GM18499 (cell line): ENCODE measurements at regions not wholly inside any gene's neighbourhood (a gene's known extent, or its start where the extent isn't known, plus 50 kb on each side); places are given as distances from the start of the nearest gene placed in this dataset.

Experiments
- ATAC-seq: cut with Tn5 transposase; IDR thresholded peaks from one replicate; pipeline ENCODE4 v1.9.1; 2021; ENCODE audit warnings: moderate number of reproducible peaks; ENCODE audit not compliant: insufficient read depth, unreplicated experiment

DNA sequence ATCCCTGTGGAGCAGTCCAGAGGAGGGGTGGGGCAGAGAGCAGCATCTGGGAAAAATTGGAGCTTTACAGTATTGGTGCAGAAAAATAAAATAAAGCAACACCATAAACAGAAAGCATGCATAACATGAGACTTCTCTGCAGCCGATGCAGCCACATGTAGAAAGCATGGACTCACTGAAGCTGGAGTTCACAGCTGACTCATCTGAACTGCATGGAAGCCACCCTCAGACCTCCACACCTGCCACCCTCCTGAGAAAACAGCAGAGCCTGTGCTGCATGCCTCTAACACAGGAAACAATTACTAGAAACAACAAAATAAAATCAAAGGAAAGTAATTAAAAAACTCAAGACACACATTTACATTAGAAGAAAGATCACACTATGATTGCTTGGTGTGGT lies 169.4 kb upstream of the ALKAL2 start:
- no peak for ATAC-seq

DNA sequence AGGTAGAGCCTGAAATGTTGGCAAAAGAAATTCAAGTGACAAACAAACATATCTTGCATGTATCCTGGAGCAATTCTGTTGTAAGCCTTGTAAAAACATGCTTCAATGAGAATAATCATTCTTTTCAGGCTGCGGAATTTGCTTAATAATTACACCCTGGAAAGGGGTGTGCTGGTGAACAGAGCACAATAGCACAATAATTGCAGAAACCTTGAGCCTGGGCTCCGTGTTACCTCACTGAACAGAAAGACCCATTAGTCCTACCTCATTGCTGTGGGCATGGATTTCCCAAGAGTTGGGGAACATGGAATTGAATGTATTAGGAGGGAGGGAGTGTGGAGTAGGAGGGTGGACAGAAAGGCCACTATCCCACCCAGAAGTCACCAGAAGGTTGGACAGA lies 168.0 kb upstream of the ALKAL2 start:
- ATAC-seq = no peak

DNA sequence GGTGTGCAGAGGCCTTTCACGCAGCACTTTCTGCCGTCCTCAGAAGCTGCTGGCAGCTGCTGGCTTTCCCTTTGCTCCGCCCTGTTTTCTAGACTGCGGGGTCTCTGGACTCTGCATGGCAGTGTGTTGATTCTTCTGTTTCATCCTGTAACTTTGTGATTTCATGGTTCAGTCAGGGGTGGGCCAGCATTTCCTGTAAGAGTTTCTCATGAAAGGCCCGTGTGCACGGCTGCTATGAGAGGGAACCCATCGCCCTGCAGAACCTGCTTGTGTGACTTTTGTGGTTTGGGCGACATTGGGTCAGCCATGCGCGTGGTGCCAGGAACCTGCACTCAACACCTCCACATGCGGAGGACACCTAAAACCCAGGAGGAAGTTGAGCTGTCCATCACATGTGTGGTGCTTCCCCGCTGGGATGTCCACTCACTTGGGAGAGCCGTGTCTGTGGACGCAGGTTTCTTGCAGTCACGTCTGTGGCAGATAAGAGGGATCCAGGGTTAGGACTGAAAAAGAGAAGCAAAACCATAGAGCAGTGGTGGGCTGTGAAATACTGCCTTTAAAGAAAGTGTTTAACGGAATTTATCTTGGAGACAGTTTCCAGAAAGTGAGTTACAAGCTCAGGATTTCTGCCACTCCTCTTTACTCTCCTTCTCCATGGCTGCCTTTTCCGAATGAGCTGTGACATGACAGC lies 167.3 kb upstream of the ALKAL2 start:
- no peak for ATAC-seq

DNA sequence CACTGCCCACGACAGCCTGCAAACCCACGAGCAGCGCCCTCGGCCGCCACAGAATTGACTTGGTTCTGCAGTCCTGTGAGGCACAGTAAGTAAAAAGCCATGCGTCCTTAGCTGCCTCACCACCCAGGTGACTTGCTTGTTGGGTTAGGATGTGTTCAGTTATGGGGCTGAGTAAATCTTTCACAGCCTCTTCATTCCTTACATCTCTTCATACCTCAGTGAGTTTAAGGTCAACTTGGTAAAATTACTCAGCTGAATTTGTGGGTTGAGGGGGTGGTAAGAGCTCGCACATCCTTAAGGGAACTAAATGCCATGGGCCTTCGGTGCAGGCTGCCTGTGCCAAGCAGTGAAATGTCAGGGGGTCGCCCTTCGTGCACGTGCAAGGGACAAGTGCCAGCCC lies 165.2 kb upstream of the ALKAL2 start:
- ATAC-seq = no peak

DNA sequence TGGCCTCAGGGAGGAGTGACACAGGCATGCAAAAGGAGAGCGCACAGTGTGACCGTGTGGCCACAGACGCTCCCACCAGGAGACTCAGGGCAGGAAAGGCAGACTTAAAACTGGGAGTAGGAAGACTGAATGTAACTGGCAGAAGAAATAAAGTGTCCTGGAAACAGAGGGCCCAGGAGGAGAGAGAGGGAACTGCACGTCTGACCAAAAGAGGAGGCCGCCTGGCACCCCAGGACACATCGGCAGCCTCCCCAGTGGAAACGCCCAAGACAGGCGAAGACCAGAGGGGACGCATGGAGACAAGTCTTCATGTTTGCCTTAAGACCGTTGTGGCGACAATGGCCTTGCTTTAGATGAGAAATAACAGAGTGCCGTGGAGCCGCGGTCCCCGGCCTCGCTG lies 163.6 kb upstream of the ALKAL2 start:
- no peak for ATAC-seq

DNA sequence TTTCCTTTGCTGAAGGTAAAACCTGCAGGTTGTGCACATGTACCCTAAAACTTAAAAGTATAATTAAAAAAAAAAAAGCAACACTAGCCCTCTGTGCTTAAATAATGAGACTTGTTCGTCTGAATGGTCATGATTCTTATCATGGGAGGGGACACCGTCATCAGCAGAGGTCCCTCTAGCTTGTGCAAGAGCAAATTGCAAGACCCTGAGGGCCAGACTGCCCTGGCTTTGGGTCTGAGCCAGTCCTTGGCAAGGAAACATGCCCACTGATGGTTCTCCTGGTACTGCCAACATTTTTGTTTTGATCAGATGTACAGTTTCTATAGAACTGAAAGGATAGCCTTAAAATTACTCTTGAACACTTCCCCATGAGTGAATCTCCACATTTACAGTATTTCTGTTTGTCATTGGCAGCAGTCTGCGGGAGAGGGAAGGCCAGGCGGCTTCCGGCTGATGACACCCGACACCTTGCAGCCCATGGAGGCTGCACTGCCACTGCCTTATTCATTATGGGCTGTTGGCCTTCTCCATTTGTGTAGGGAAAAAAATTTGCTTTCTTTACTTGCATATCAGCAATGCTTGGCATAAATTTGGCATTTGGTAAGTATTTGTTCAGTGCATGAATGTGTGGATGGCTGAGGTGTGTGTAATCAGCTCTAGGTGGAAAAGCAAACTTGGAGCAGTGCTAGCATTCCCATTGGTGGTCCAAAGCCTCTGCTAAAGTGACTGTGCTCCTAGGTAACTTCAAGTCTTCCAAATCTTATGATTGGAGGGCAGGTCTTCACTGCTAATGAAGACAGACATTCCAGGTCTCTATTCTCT lies 161.6 kb upstream of the ALKAL2 start:
- no peak for ATAC-seq

DNA sequence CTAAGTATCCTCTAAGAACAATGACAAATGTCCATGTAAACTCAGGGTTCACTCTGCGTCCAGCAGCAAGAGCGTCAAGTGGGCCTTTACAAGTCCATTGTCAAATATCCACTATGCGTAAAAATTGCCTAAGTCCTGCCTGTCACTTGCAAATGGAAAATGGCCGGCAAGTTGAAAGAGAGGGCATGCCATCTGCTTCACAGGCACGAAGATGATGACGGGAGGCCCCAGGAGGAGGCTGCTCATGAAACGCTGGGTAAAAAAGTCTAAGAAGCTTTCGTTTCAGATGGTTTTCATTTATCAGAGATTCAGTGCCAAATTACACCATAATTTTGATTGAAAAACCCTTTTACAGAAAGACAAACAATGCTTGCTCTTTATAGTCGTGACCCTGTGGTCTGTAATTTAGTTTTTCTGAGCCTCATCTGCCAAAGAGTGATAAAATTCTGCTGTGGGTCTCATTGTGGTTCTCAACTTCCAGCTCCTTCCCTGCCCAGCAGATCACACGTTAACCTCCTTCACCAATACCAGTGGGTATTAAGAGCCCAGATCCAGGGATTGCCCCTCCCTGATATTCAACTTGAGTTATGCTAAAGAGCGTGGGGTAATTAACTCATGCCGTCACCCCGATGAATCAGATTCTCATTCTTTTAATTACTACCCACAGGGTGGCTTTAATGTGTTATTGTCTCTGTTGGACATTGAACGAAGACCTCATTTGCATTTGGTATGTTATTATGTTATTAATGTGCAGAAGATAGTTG lies 160.2 kb upstream of the ALKAL2 start:
- ATAC-seq = no peak

DNA sequence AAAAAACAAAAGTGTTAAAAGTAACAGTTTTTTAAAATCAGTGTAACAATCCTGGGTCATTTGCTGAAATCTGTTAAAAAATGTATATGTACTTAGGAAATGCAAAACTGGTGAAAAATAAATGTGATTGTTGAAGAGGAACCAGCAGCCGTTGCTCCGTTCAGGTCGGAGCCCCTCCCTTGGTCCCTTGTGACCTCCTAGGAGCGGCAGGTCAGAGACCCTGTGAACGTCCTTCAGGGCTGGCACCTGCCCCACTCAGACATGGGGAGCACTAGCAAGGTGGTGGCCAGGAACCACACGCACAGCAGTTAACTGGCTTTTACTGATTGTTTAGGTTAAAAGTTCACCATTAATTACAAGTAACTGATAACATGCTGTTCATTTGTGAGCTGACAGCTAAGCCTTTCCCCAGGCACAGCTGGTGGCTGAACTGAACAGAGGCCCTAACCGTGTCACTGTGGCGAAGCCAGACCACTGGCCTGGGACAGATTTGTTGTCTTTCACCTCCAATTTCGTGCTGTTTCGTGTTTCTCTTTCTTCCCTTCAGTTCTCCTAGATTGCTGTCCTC lies 159.2 kb upstream of the ALKAL2 start:
- no peak for ATAC-seq

DNA sequence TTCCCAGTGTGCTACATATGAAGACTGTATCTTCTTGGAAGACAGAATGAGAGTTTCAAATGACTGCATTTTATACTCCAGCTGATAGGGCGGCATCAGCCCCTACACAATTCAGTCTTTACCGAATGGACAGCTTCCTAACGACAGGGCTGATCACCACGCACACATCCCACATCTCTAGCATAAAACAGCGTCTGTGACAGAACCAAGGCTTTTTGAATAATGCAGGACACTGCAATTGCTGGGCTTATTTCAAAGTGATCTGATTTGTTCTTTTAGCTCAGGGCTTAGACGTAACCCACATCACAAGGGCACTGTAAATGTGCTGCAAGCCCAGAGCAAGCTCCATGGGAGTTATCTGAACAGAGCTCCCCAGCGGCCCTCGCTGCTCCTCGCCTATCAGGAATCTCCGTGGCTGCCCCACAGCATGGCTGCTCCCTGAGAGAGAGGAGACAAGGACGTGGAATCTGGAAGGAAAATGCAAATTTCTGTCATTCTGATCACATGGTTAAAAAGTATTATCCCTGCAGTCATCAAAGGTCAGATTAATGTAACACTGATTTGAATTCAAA lies 158.5 kb upstream of the ALKAL2 start:
- no peak for ATAC-seq

DNA sequence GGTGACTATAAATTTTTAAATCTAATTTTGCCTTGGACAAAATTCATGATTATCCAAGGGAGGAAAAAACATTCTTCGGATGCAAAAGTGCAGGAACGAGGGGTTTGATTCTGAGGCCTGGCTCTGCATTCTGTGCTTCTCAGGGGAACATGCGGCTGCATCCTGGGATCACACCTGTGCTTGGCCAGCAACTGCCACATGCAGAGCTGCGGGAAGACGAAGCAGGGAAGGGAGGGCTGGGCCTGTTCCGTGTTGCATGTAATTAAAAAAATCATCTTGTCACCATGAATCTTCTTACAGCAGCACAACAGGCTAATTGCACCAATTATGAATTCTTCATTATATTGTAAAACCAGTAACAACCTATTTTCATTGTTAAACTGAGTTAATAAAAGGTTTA lies 158.0 kb upstream of the ALKAL2 start:
- ATAC-seq = no peak

DNA sequence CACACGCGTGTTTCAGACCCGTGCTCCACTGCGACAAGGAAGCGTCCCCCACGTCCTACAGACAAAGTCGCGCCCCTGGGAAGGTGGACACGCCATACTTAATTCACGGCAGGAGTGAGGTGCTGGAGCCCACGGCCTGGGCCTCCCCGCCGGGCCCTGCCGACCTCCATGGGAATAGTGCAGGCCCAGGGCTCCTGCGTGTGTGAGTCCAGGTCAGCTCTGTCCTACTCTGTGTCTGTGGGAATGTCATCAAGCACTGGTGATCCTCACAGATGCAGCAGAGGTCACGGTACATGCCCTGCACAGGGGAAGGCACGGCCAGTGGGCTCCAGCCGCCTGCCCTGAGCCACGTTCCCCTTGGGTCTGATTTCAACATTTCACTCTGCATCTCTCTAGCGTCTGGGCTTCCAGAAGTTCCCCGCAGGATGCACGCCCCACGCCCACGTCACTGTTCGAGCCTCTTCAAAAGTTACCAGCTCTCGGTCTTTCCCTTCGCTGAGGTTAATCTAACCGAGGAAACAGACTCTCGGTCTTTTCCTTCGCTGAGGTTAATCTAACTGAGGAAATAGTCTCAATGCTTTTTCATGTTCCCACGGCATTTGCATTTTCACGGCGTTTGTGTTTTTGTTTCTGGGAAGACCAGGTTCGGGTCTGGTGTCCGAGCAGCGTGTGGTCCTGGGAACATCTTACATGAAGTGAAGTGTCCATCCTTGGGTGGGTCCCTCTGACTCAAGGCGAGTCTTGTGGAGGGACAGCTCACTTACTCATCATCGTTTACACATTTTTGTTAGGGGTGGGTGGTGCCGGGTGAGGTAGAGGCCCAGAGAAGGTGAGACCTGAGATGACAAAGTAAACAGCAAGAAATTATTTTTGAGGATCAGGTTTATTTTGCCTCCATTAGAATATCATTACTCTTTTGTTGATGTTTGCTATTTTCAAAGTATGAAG lies 157.3 kb upstream of the ALKAL2 start:
- ATAC-seq = no peak

DNA sequence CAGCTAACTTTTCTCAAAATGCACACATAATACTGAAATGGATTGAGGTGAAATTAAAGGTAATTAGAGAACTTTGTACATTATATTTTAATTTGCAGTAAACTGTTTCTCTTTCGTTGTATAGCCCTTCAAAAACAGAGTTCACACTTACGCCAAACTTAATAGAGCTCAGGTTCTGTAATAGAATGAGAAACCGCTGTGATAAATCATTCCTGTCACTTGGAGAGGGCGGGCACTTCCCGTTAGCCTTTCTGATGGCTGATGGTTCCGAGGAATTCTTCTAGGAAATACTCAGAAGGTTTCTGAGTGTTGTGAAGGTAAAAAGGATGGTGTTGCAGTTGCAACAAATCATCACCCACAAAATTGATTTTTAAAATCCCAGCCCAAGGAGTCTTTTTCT lies 155.8 kb upstream of the ALKAL2 start:
- ATAC-seq = no peak

DNA sequence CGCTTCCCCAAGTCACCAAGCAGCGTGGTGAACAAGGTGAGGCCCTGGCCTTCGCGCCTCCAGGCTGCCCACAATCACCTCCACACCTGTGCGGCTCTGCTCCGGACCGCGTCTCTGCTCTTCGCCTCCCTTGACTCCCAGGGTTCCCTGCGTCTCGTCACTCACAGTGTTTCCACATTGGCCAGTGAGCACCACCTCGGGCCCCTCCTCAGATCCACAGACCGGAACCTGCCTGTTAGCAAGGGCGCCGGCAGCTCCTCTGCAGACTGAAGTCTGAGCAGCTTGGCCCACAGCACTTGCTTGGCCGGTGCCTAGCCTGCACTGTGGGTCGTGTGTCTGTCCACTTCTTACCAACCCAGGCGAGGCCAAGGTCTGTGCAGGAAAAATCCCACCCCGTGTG lies 155.3 kb upstream of the ALKAL2 start:
- no peak for ATAC-seq

DNA sequence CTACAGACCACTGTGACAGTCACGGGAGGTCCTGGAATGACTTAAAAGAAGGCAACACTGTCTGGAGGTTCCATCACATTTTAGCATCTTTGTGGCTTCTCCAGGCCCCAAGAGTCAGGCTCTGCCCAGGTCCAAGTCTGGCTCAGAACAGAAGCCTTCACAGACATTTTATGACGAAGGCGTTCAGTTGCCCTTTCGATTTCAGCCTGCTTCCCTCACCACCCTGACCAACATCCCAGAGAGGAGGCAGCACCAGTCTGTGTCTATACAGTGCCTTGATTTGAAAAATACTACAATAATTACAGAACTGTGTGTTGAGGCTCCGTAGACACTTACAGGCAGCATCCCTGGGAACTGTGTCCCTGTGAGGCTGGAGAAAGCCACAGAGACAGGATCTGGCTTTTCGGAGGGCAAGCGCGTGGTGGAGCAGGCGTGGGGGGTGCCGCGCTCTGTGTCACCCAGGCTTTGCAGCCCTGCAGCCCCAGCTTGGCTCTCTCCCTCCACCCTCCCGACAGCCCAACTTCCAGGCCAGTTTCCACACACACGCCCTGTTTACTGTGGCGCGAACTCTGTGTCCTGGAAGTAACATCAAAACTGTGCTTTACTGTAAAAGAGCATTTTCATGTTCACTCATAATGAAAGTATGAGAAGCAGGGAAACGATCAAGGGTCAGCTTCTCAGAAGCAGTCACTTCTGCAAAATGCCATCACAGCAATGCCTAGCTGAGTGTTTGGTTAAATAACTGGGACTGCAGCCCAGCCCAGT lies 153.5 kb upstream of the ALKAL2 start:
- ATAC-seq = peak; percentile 49

DNA sequence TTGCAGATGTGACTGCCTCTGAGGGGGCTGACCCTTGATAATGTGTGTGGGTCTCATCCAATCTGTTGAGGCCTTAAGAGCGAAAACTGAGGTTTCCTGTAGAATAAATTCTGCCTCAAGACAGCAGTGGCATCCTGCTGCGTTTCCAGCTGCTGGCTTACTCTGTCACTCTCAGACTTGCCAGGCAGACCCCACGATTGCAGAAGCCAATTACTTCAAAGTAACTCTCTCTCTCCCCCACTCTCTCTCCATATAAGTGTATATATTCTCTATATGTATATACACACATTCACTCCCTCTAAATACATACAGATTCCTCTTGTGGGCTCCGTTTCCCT lies 152.5 kb upstream of the ALKAL2 start:
- ATAC-seq = no peak

DNA sequence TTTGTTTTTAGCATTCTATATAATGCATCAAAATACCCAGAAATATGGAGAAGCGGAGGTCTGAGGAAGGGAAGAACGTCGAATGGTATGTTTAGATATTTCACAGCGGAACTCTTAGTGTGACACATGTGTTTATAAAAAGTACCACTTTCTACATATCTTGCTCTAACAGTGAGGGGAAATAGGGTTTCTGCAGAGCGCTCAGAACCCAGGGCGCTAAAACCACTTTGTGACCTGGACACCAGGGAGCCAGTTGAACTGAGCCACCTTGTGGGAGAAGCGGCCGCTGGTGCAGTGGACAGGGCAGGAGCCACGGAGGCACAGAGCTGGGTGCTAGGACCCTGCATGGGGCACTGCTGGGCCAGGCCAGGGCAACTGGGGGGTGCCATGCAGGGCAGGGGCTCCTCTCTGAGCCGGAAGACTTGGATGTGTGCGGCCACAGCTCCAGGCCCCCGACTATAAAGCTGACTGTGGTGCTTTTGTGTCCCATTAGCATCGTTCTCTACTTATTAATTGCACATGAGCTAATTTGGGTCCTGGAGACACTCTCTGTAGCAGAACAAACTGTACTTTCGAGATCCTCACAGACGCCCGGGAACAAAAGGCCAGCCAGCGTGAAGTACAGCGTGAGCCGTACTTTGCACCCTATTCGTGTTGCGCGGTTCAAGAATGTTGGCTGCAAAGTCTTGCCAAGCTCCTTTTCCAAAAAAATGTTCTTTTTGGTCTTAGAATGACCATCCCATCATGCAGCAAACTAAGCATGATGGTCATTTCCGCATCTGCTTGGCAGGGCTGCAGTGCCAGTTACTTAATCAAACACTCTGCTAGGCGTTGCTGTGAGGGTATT lies 151.9 kb upstream of the ALKAL2 start:
- ATAC-seq = no peak

DNA sequence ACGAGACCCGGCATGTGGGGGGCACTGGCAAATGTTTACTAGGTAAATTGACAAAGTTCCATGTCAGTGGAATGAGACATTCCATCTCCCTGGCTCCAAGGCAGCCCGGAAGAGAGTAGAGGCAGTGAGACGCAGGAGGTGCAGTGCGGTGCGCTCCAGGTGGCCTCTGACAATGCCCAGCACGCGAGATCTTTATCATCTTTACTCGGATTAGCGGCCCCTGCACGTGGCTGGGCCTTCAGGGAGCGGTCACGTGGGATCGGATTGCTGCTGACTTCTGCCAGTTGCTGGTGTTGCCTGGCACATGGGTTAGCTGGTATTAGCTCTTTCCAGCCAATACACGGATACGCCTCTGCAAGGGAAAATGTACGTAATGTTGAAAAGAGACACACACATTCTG lies 151.2 kb upstream of the ALKAL2 start:
- ATAC-seq = no peak

DNA sequence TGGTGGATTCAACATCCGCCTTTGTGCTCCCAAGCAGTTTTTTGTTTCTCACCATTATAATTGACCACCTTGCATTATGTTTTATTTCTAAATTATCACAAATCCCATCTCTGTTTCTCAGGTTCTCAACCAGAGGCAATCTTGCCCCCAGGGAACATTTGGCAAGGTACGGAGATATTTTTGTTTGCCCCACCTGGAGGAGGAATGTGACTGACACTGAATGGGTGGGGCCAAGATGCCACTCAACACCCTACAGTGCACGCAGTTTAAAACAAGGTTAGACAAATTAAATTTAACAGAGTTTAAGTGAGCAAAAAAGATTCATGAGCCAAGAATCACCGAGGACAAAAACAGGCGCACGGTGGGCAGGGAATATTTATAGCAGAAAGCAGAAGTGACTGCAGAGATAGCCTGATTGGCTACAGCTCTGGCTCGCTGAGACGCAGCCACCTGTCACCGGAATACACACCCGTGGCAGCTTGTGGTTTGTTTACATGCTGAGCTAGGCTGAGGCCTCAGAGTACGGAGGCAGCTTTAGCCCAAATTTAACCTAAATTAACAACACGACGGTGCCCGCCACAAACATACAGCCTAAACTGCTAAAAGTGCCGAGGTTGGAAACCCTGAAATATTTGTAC lies 150.0 kb upstream of the ALKAL2 start:
- ATAC-seq = peak; percentile 92
